Gastrocnemius medialis (tissue), 4 donors: ENCODE measurements at regions not wholly inside any gene's neighbourhood (a gene's known extent, or its start where the extent isn't known, plus 50 kb on each side); places are given as distances from the start of the nearest gene placed in this dataset.

Source experiments
- CTCF ChIP-seq, 5 experiments: fragments of 450-650 bp in 3 of 5; fragments of 200-600 bp in 2 of 5; sonication (generic) in 2 of 5; IDR thresholded peaks in 4 of 5; conservative IDR thresholded peaks in 1 of 5; 1 replicate in 4 of 5; 2 replicates in 1 of 5; pipeline ENCODE4 v1.5.1; 2016 to 2019; ENCODE audit warnings: antibody characterized with exemption in 5 of 5, mild to moderate bottlenecking in 3 of 5, moderate library complexity in 3 of 5
- POLR2A ChIP-seq, 2 donors: fragments of 450-650 bp; IDR thresholded peaks; one replicate each; pipeline ENCODE4 v1.6.1; 2017; ENCODE audit warnings: antibody characterized with exemption in 2 of 2, mild to moderate bottlenecking in 2 of 2, moderate library complexity in 2 of 2

DNA sequence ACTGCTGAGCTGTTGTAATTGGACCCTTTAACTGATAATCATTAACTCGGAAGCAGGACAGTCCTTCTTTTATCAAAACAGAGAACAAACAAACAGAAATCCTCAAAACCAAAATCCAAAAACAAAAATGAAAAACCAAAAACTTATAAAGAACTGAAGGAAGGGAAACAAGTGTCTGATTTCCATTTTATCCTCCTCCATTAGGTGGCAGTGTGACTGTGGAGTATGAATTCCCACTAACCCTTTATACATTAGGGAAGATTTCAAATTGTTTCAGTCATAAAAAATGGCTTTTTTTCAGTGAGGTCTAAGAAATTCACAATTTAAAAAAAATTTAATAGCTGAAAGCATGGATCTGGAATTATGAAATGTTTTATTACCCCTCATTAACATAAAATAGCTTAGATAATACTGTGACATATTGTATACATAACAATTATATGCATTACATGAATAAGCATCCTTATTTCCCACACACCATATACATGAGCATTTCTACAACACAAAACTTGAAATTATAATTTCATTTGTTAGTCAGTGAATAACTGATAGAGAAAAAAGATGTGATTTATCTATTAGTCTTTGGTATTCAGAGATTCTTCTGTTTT is 1074.3 kb upstream of the PCDH9 start:
- TF ChIP-seq CTCF (IDR thresholded peaks at IDR 0.05 in 4 of 5, conservative IDR thresholded peaks at IDR 0.05 in 1 of 5) = no peak
- TF ChIP-seq POLR2A (IDR thresholded peaks at IDR 0.05) = no peak
